HS-5 (cell line): ENCODE measurements at regions not wholly inside any gene's neighbourhood (a gene's known extent, or its start where the extent isn't known, plus 50 kb on each side); places are given as distances from the start of the nearest gene placed in this dataset.
"Not testable (repeated sequence)": the region's sequence is repeated elsewhere in the genome, so short reads cannot be mapped to it uniquely, and the experiment has no call there.

Experiments used
- DNase-seq: peaks from one replicate; pipeline ENCODE4 v3.0.0-alpha.2; 2012; ENCODE audit warnings: low read depth

- peak; percentile 2 for DNase-seq
Observed at GRCh38 chrX:125505207-125505606, 185.5 kb downstream of the TEX13C start.

- DNase-seq = peak; percentile 29
Observed at GRCh38 chrX:125507119-125507518, 187.4 kb downstream of the TEX13C start.

- no peak for DNase-seq
Observed at GRCh38 chrX:125520029-125520428, 200.4 kb downstream of the TEX13C start.

GRCh38 chrX:125522752-125523151 is 203.1 kb downstream of the TEX13C start:
- no peak for DNase-seq

GRCh38 chrX:125532411-125533089 is 212.9 kb downstream of the TEX13C start:
- no peak for DNase-seq

- no peak for DNase-seq
Observed at GRCh38 chrX:125533352-125533751, 213.7 kb downstream of the TEX13C start.

GRCh38 chrX:125544031-125544660 is 224.5 kb downstream of the TEX13C start:
- no peak for DNase-seq

GRCh38 chrX:125544856-125545255 is 225.2 kb downstream of the TEX13C start:
- DNase-seq = no peak

- no peak for DNase-seq
Observed at GRCh38 chrX:125577479-125577878, 257.8 kb downstream of the TEX13C start.

GRCh38 chrX:125604448-125604847 is 284.8 kb downstream of the TEX13C start:
- no peak for DNase-seq

GRCh38 chrX:125605145-125605544 is 285.5 kb downstream of the TEX13C start:
- DNase-seq = no peak

- DNase-seq = not testable (repeated sequence)
Observed at GRCh38 chrX:125614591-125615343, 295.1 kb downstream of the TEX13C start.

- DNase-seq = no peak
Observed at GRCh38 chrX:125620715-125621587, 301.3 kb downstream of the TEX13C start.

GRCh38 chrX:125621588-125621927 is 301.9 kb downstream of the TEX13C start:
- DNase-seq = no peak

- no peak for DNase-seq
Observed at GRCh38 chrX:125622899-125623298, 303.2 kb downstream of the TEX13C start.

- DNase-seq = no peak
Observed at GRCh38 chrX:125627676-125628075, 308.0 kb downstream of the TEX13C start.

GRCh38 chrX:125628435-125628834 is 308.8 kb downstream of the TEX13C start:
- DNase-seq = no peak

GRCh38 chrX:125641405-125641804 is 321.7 kb downstream of the TEX13C start:
- DNase-seq = no peak

- no peak for DNase-seq
Observed at GRCh38 chrX:125646195-125646594, 326.5 kb downstream of the TEX13C start.

GRCh38 chrX:125651426-125651825 is 331.8 kb downstream of the TEX13C start:
- peak; percentile 32 for DNase-seq

- DNase-seq = no peak
Observed at GRCh38 chrX:125654501-125654900, 334.8 kb downstream of the TEX13C start.

- DNase-seq = no peak
Observed at GRCh38 chrX:125673758-125674157, 354.1 kb downstream of the TEX13C start.
